Loucy (cell line): ENCODE measurements at regions not wholly inside any gene's neighbourhood (a gene's known extent, or its start where the extent isn't known, plus 50 kb on each side); places are given as distances from the start of the nearest gene placed in this dataset.

Experiments
- EZH2phosphoT487 ChIP-seq: fragments of 200-600 bp; IDR thresholded peaks from 2 replicates; pipeline ENCODE4 v1.6.1; 2018; ENCODE audit warnings: antibody characterized with exemption, mild to moderate bottlenecking, moderate library complexity, borderline replicate concordance
- TF ChIP-seq, protein P1 (sequence below): fragments of 200-600 bp; sonication (generic); conservative IDR thresholded peaks from 2 replicates; pipeline ENCODE4 v1.5.1; 2014; ENCODE audit warnings: mild to moderate bottlenecking, antibody characterized with exemption, low read length

DNA sequence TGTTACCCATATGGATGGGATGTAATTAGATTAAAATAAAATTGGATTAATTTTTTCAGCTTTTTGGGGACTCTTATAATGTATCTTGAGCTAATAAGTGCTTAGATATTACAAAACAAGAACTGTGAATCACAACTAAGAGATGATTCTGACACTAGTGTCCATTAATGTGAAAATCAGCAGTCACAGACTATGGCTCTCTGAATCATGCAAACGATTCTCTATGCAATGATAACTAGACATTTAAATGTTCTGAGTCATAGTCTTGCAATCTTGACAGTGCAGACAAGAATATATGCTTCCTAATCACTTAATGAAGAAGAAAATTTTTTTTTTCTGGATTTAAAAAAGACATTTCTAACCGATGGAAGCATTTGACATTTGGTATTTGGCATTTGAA, 82.2 kb upstream of the OPRM1 start:
- TF ChIP-seq, protein P1, sequence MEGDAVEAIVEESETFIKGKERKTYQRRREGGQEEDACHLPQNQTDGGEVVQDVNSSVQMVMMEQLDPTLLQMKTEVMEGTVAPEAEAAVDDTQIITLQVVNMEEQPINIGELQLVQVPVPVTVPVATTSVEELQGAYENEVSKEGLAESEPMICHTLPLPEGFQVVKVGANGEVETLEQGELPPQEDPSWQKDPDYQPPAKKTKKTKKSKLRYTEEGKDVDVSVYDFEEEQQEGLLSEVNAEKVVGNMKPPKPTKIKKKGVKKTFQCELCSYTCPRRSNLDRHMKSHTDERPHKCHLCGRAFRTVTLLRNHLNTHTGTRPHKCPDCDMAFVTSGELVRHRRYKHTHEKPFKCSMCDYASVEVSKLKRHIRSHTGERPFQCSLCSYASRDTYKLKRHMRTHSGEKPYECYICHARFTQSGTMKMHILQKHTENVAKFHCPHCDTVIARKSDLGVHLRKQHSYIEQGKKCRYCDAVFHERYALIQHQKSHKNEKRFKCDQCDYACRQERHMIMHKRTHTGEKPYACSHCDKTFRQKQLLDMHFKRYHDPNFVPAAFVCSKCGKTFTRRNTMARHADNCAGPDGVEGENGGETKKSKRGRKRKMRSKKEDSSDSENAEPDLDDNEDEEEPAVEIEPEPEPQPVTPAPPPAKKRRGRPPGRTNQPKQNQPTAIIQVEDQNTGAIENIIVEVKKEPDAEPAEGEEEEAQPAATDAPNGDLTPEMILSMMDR = no peak
- TF ChIP-seq EZH2phosphoT487 = no peak
